ENCODE measurements at regions not wholly inside any gene's neighbourhood (a gene's known extent, or its start where the extent isn't known, plus 50 kb on each side); places are given as distances from the start of the nearest gene placed in this dataset.

DNA sequence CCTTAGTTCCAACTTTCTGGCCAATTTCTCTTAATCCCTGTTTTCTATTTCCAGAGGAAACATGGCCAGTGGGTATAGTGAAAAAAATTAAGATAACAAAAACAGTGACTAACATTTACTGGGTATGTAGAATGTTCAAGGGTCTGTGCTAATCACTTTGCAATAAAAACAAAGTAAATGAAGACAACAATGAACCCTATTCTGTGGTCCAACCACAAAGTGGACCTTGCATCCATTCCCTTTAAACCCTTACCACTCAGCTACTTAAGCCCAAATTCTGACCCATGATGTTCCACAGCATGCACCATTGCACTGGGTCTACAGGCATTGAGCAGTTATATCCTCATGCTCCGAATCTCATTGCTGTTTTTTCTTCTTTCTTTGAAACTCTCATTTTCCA is 179.9 kb upstream of the PRKCQ start:
- WGBS, 3 donors = 86 to 94% (median 89%) methylated on average over 1 of the region's 1 CpG
- Histone ChIP-seq H3K4me3 (no peak overlapping the region), H3K4me1 (ENCODE audit: insufficient read depth) (no peaks in the 10 kb centered on the region), H3K9me3 (no peaks in the 10 kb centered on the region), H3K27me3 (no peaks in the 10 kb centered on the region), H3K27ac (no peak overlapping the region), H3K36me3 (no peaks in the 10 kb centered on the region)
- intact Hi-C loops (cut with DNase I) = no loop called here
- TF ChIP-seq, protein P1, sequence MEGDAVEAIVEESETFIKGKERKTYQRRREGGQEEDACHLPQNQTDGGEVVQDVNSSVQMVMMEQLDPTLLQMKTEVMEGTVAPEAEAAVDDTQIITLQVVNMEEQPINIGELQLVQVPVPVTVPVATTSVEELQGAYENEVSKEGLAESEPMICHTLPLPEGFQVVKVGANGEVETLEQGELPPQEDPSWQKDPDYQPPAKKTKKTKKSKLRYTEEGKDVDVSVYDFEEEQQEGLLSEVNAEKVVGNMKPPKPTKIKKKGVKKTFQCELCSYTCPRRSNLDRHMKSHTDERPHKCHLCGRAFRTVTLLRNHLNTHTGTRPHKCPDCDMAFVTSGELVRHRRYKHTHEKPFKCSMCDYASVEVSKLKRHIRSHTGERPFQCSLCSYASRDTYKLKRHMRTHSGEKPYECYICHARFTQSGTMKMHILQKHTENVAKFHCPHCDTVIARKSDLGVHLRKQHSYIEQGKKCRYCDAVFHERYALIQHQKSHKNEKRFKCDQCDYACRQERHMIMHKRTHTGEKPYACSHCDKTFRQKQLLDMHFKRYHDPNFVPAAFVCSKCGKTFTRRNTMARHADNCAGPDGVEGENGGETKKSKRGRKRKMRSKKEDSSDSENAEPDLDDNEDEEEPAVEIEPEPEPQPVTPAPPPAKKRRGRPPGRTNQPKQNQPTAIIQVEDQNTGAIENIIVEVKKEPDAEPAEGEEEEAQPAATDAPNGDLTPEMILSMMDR (IDR thresholded peaks at IDR 0.05) = no peak
- TF ChIP-seq POLR2A (IDR thresholded peaks at IDR 0.05) (no peak), EP300 (IDR thresholded peaks at IDR 0.05) (no peak)
- DNase-seq = no peak

GRCh38 chr10:6757158-6757557 is 177.1 kb upstream of the PRKCQ start:
- H3K4me1 ChIP-seq (ENCODE audit: insufficient read depth) = no peaks in the 10 kb centered on the region
- TF ChIP-seq POLR2A (IDR thresholded peaks at IDR 0.05) (no peak), EP300 (IDR thresholded peaks at IDR 0.05) (no peak)
- TF ChIP-seq, protein P1 (IDR thresholded peaks at IDR 0.05) = no peak
- no peak overlapping the region for H3K27ac ChIP-seq
- H3K4me3 ChIP-seq = no peak overlapping the region
- intact Hi-C loops (cut with DNase I) = no loop called here
- 62 to 67% (median 63%) methylated on average over 7 of the region's 7 CpGs for WGBS, 3 donors
- H3K9me3 ChIP-seq = no peaks in the 10 kb centered on the region
- no peaks in the 10 kb centered on the region for H3K36me3 ChIP-seq
- no peak for DNase-seq
- no peaks in the 10 kb centered on the region for H3K27me3 ChIP-seq

GRCh38 chr10:6756716-6757115 is 176.6 kb upstream of the PRKCQ start:
- Histone ChIP-seq H3K36me3 (no peaks in the 10 kb centered on the region), H3K27ac (no peak overlapping the region), H3K4me1 (ENCODE audit: insufficient read depth) (no peaks in the 10 kb centered on the region), H3K27me3 (no peaks in the 10 kb centered on the region), H3K4me3 (no peak overlapping the region), H3K9me3 (no peaks in the 10 kb centered on the region)
- no peak for TF ChIP-seq EP300 (IDR thresholded peaks at IDR 0.05)
- no peak for TF ChIP-seq POLR2A (IDR thresholded peaks at IDR 0.05)
- TF ChIP-seq, protein P1 (IDR thresholded peaks at IDR 0.05) = no peak
- intact Hi-C loops (cut with DNase I) = no loop called here
- 42 to 67% (median 46%) methylated on average over 2 of the region's 2 CpGs for WGBS, 3 donors
- DNase-seq = no peak

DNA sequence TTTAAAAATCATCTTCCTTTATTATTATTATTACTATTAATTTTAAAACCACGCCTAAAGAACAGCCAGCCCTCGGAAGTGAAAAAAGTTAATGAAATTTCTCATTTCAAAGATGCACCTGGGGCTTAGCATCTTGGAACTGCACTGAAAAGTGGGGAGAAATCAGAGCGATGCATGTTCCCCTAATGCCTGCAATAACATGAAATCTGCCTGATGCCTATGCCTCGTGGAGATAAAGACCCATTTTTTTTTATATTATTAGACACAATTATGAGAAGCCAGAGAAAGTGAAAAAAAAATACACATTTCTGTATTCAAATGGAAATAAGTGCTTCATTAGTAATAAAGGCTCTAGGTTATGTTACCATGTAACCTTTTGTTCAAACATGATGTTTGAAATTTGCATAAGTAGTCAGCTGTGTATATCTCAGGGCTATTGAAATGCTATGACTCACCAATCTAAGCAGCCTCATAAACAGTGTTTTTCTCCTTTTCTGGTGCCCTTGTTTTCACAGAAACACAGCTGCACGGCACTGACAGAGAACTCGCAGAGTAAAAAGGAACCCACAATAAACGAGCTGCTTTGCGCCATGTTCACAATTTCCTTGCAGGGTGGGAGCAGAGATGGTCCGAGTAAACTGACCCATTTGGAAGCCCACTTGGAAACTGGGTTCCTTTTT is 175.8 kb upstream of the PRKCQ start:
- Histone ChIP-seq H3K36me3 (no peaks in the 10 kb centered on the region), H3K9me3 (no peaks in the 10 kb centered on the region), H3K27ac (no peak overlapping the region), H3K4me3 (no peak overlapping the region), H3K4me1 (ENCODE audit: insufficient read depth) (no peaks in the 10 kb centered on the region), H3K27me3 (no peaks in the 10 kb centered on the region)
- intact Hi-C loops (cut with DNase I) = no loop called here
- no peak for TF ChIP-seq POLR2A (IDR thresholded peaks at IDR 0.05)
- no peak for TF ChIP-seq EP300 (IDR thresholded peaks at IDR 0.05)
- TF ChIP-seq, protein P1 (IDR thresholded peaks at IDR 0.05) = no peak
- 25 to 47% (median 29%) methylated on average over 9 of the region's 9 CpGs for WGBS, 3 donors
- DNase-seq = no peak
